Karpas-422 (cell line): ENCODE measurements at regions not wholly inside any gene's neighbourhood (a gene's known extent, or its start where the extent isn't known, plus 50 kb on each side); places are given as distances from the start of the nearest gene placed in this dataset.
"Not testable (repeated sequence)": the region's sequence is repeated elsewhere in the genome, so short reads cannot be mapped to it uniquely, and the experiment has no call there.

ENCODE experiments used
- DNase-seq: peaks from one replicate; pipeline ENCODE4 v3.0.0-alpha.2; 2015
- H2AFZ ChIP-seq: fragments of 200-600 bp; sonication (generic); 2 replicates; pipeline ENCODE4 v1.6.1; 2014; ENCODE audit warnings: antibody characterized with exemption, low read length, mixed read lengths
- H3K27ac ChIP-seq: fragments of 200-600 bp; sonication (generic); 2 replicates; pipeline ENCODE4 v1.5.1; 2014; ENCODE audit warnings: mild to moderate bottlenecking, low read length, moderate library complexity
- H3K27me3 ChIP-seq: fragments of 200-600 bp; sonication (generic); 2 replicates; pipeline ENCODE4 v1.6.1; 2014; ENCODE audit warnings: low read length, mixed read lengths
- H3K36me3 ChIP-seq: fragments of 200-600 bp; sonication (generic); 2 replicates; pipeline ENCODE4 v1.6.1; 2014; ENCODE audit warnings: low read length, mixed read lengths; ENCODE audit not compliant: insufficient read depth
- H3K4me1 ChIP-seq: fragments of 200-600 bp; sonication (generic); 2 replicates; pipeline ENCODE4 v1.6.1; 2014; ENCODE audit warnings: mild to moderate bottlenecking, low read length, mixed read lengths
- H3K4me2 ChIP-seq: fragments of 200-600 bp; sonication (generic); 2 replicates; pipeline ENCODE4 v1.6.1; 2014; ENCODE audit warnings: low read length, low read depth, mild to moderate bottlenecking; ENCODE audit not compliant: poor library complexity, severe bottlenecking
- H3K4me3 ChIP-seq: fragments of 200-600 bp; sonication (generic); 2 replicates; pipeline ENCODE4 v1.5.1; 2014; ENCODE audit warnings: mild to moderate bottlenecking, antibody characterized with exemption, low read length, mixed read lengths
- H3K79me2 ChIP-seq: fragments of 200-600 bp; sonication (generic); 2 replicates; pipeline ENCODE4 v1.6.1; 2014; ENCODE audit warnings: mild to moderate bottlenecking, low read length, mixed read lengths
- H3K9ac ChIP-seq: fragments of 200-600 bp; sonication (generic); 2 replicates; pipeline ENCODE4 v1.6.0; 2014; ENCODE audit warnings: low read length
- H3K9me2 ChIP-seq: fragments of 200-600 bp; sonication (generic), shearing (Covaris generic); replicated peaks from 2 replicates; pipeline ENCODE4 v1.6.0; 2014; ENCODE audit warnings: mild to moderate bottlenecking, low read length, moderate library complexity; ENCODE audit not compliant: insufficient read depth
- H3K9me3 ChIP-seq: fragments of 300-700, 200-600 bp; sonication (generic); 2 replicates; pipeline ENCODE4 v1.6.1; 2014; ENCODE audit warnings: low read length, mixed read lengths
- H4K20me1 ChIP-seq: fragments of 200-600 bp; sonication (generic); 2 replicates; pipeline ENCODE4 v1.6.1; 2014; ENCODE audit warnings: mild to moderate bottlenecking, antibody characterized with exemption, low read length, low read depth; ENCODE audit not compliant: insufficient read depth

DNA sequence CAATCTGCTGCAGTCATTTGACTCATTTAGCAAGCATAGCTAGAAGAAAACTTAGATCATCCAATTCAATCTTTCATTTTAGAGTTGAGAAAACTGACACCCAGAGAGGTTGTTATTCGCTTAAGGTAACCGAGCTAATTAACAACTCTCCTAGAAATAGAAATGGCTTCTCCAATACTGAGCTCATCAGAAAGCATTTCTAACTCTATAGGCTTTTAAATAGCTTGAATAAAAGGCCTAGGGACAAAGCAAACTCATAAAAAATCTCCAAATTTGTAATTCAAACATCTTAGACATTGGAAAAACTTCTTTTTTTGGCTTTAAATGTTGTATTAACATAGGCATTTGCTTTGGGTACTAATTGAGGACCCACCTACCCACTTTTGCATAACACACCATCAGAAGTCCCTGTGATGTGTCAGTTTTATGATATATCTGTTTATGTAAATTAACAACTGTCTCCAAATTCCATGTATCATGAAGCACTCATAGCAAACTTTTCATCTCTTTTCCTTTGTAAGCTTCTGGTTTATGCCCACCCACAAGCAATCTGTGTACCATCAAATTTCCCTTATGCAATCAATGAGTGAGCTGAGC is 343.9 kb upstream of the CHST9 start:
- Histone ChIP-seq H4K20me1 (no peaks in the 10 kb centered on the region), H2AFZ (no peak overlapping the region), H3K9ac (no peak overlapping the region), H3K27me3 (no peaks in the 10 kb centered on the region), H3K9me3 (peaks cover 14% of the 10 kb centered on the region), H3K27ac (no peak overlapping the region), H3K4me2 (no peak overlapping the region), H3K79me2 (no peaks in the 10 kb centered on the region), H3K4me1 (no peaks in the 10 kb centered on the region), H3K9me2 (no peaks in the 10 kb centered on the region), H3K36me3 (no peaks in the 10 kb centered on the region), H3K4me3 (no peak overlapping the region)
- DNase-seq: no peak

DNA sequence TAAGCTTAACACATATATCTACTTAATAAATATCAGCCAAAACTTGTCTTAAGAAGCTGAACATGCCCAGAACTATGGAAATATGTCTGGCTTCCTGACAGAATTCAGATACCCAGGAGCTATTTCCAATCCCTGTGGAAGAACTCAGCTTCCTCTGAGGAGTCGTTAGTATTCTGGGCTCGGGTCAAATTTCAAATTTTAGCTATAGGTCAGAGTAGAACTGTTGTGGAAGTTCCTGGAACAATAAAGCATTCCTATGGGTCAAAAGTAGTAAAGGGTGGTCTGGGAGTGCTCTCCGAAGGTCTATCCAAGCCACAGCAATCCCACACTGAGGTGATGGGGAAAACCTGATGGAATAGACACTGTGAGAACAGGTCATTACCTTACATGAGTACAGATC is 342.7 kb upstream of the CHST9 start:
- Histone ChIP-seq H2AFZ (no peak overlapping the region), H3K36me3 (no peaks in the 10 kb centered on the region), H3K9me2 (no peaks in the 10 kb centered on the region), H3K4me1 (no peaks in the 10 kb centered on the region), H4K20me1 (no peaks in the 10 kb centered on the region), H3K27me3 (no peaks in the 10 kb centered on the region), H3K9ac (no peak overlapping the region), H3K27ac (no peak overlapping the region), H3K79me2 (no peaks in the 10 kb centered on the region), H3K4me2 (no peak overlapping the region), H3K9me3 (peaks cover 14% of the 10 kb centered on the region), H3K4me3 (no peak overlapping the region)
- DNase-seq: no peak

DNA sequence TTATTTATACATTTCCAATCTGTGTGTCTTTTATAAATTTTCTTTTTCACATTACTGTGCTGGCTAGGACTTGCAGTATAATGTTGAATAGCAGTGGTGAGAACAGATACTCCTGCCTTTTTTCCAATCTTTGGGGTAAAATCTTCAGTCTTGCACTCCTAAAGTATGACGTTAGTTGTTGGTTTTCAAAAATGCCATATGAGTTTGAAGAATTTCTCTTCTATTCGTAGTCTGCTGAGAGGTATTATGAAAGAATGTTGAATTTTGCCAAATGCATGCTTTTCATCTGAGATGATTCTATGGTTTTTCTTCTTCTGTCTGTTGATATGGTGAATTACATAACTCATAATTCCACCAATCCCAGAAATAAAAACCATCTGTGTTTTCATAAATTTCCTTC is 335.3 kb upstream of the CHST9 start:
- Histone ChIP-seq H3K4me1 (no peaks in the 10 kb centered on the region), H4K20me1 (no peaks in the 10 kb centered on the region), H3K9me3 (no peaks in the 10 kb centered on the region), H3K4me3 (no peak overlapping the region), H3K27me3 (no peaks in the 10 kb centered on the region), H3K4me2 (no peak overlapping the region), H2AFZ (no peak overlapping the region), H3K9ac (no peak overlapping the region), H3K27ac (no peak overlapping the region), H3K9me2 (no peaks in the 10 kb centered on the region), H3K36me3 (no peaks in the 10 kb centered on the region), H3K79me2 (no peaks in the 10 kb centered on the region)
- no peak for DNase-seq

DNA sequence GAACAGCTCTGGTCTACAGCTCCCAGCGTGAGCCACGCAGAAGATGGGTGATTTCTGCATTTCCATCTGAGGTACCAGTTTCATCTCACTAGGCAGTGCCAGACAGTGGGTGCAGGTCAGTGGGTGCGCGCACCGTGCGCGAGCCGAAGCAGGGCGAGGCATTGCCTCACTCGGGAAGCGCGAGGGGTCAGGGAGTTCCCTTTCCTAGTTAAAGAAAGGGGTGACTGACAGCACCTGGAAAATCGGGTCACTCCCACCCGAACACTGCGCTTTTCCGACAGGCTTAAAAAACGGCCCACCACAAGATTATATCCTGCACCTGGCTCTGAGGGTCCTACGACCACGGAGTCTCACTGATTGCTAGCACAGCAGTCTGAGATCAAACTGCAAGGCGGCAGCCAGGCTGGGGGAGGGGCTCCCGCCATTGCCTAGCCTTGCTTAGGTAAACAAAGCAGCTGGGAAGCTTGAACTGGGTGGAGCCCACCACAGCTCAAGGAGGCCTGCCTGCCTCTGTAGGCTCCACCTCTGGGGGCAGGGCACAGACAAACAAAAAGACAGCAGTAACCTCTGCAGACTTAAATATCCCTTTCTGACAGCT is 325.0 kb upstream of the CHST9 start:
- not testable (repeated sequence) for H3K4me3 ChIP-seq, H3K27ac ChIP-seq, H2AFZ ChIP-seq, H4K20me1 ChIP-seq, DNase-seq, H3K9ac ChIP-seq, H3K79me2 ChIP-seq, H3K36me3 ChIP-seq, H3K4me1 ChIP-seq, H3K9me3 ChIP-seq, H3K4me2 ChIP-seq, H3K27me3 ChIP-seq, H3K9me2 ChIP-seq

DNA sequence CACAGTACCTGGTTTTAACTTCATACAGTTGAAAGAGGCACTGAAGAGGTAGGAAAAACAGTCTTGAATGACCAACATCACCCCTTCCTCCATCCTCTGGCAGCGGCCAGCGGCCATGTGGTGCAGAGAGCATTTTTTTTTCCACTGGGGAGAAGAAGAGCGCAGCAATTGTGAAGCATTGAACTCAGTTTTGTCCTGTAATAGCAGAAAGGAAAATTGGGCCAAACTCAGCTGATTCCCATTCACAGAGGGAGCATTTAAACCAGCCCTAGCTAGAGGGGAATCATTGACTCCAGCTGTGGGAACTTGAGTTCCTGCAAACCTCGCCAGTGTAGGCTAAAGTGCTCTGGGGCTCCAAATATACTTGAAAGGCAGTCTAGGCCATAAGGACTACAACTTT is 316.6 kb upstream of the CHST9 start:
- H3K9me2 ChIP-seq: no peaks in the 10 kb centered on the region
- no peaks in the 10 kb centered on the region for H3K27me3 ChIP-seq
- no peak overlapping the region for H3K4me2 ChIP-seq
- H3K4me1 ChIP-seq: no peaks in the 10 kb centered on the region
- H3K27ac ChIP-seq: no peak overlapping the region
- H3K4me3 ChIP-seq: no peak overlapping the region
- no peak for DNase-seq
- H3K79me2 ChIP-seq: no peaks in the 10 kb centered on the region
- H3K36me3 ChIP-seq: no peaks in the 10 kb centered on the region
- H3K9me3 ChIP-seq: peaks cover 36% of the 10 kb centered on the region
- H4K20me1 ChIP-seq: no peaks in the 10 kb centered on the region
- H3K9ac ChIP-seq: no peak overlapping the region
- H2AFZ ChIP-seq: no peak overlapping the region

DNA sequence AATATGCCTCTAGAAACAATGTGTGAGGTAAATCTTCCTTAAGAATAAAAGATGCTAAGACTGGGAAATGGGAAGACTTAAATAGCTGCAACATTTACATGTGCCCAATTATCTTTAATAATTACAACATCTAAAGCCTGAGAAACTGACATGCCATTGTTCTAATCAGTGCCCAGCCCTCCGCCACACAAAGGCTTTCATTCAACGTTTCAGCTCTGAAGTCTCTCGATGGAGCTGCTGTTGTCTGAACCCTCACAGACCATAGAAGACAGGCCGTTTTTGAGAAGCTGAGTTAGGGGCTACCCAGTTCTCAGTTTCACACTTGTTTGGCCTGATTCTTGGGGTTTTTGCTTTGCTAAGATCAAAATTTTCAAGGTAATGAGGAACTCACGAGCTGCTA is 315.4 kb upstream of the CHST9 start:
- H2AFZ ChIP-seq: no peak overlapping the region
- H3K4me2 ChIP-seq: no peak overlapping the region
- H3K27me3 ChIP-seq: no peaks in the 10 kb centered on the region
- H3K9ac ChIP-seq: no peak overlapping the region
- H3K27ac ChIP-seq: no peak overlapping the region
- DNase-seq: no peak
- H3K9me3 ChIP-seq: peaks cover 40% of the 10 kb centered on the region
- no peaks in the 10 kb centered on the region for H3K36me3 ChIP-seq
- no peaks in the 10 kb centered on the region for H4K20me1 ChIP-seq
- H3K4me3 ChIP-seq: no peak overlapping the region
- H3K79me2 ChIP-seq: no peaks in the 10 kb centered on the region
- no peaks in the 10 kb centered on the region for H3K4me1 ChIP-seq
- H3K9me2 ChIP-seq: no peaks in the 10 kb centered on the region

DNA sequence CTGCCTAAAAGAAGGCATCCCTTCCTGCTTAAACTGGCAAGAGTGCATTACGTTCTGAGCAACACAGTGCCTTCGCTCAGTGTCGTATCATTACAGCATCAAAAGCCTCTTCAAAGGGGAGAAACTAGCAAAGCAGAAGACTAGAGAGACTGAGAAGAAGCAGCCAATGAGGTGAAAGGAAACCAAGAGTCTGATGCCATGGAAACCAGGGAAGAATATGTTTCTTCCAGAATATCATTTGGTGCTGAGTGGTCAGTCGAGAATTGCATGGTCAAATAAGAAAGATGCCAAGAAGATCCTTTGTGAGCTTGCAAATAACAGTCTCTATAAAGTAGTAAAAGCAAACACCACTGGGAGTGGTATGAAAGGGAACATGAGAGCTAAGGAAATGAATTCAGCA is 312.1 kb upstream of the CHST9 start:
- Histone ChIP-seq H3K27me3 (no peaks in the 10 kb centered on the region), H3K27ac (no peak overlapping the region), H3K4me2 (no peak overlapping the region), H3K4me1 (no peaks in the 10 kb centered on the region), H3K79me2 (no peaks in the 10 kb centered on the region), H3K9me2 (no peaks in the 10 kb centered on the region), H3K36me3 (no peaks in the 10 kb centered on the region), H4K20me1 (no peaks in the 10 kb centered on the region), H3K9me3 (peaks cover 26% of the 10 kb centered on the region), H2AFZ (no peak overlapping the region), H3K4me3 (no peak overlapping the region), H3K9ac (no peak overlapping the region)
- DNase-seq: no peak

DNA sequence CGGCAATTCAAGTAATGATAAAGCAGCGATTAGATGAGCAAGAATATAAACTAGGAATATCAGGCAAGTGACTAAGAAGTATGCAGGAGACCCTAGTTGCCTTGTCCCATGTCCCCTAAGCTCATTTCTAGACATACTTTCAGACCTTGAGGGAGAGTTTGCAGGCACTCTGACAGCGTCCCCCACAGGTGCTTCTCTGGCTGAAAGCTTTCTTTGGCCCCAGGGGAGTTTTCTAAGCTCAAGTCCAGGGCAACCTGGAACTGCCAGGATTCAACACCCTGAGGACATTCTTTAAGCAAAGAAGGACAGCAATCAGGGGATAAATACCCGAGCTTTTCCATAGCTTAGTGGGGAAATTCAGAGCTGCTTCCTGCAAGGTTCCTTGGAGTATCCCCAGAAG is 308.1 kb upstream of the CHST9 start:
- Histone ChIP-seq H2AFZ (no peak overlapping the region), H3K9me2 (no peaks in the 10 kb centered on the region), H3K4me3 (no peak overlapping the region), H3K79me2 (no peaks in the 10 kb centered on the region), H4K20me1 (no peaks in the 10 kb centered on the region), H3K36me3 (no peaks in the 10 kb centered on the region), H3K4me1 (no peaks in the 10 kb centered on the region), H3K27ac (no peak overlapping the region), H3K9me3 (peaks cover 13% of the 10 kb centered on the region), H3K27me3 (no peaks in the 10 kb centered on the region), H3K4me2 (no peak overlapping the region), H3K9ac (no peak overlapping the region)
- no peak for DNase-seq
